ENCODE measurements at regions not wholly inside any gene's neighbourhood (a gene's known extent, or its start where the extent isn't known, plus 50 kb on each side); places are given as distances from the start of the nearest gene placed in this dataset.

DNA sequence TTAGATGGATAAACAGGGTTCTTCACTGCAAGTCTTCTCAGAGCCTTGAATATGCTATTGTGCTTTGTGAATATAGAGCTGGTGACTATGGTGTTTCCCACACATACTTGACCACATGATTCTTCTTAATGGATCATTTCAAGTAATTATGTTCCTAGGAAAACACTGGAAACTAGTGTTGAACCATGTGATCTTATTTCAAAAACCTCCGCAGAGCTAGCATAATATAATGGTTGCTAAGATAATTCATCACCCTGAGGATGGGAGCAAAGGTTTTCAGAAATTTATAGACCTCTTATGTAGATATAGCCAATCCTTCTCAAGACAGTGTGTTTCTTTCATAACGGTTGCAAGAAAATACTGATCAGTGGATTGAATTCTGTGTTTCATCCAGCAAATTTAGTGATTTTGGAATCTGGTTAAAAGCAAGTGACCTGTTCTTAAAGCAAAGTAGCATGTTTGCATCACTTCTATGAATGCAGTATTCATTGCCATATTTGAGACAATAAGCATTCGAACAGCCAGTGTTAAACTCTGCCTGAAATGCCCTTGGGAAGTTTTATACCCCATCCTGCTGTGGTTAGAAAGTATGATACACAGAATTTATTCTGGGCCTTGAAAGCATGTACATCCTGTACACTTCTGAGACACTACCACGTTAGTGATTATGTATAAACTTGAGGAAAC, 341.0 kb upstream of the E2F7 start:
- no peak for DNase-seq
- POLR2A ChIA-PET, result no interaction called here
- H3K27me3 ChIP-seq (ENCODE audit: insufficient read depth), result no peaks in the 10 kb centered on the region

GRCh38 chr12:77402716-77403115, 337.3 kb upstream of the E2F7 start:
- TF ChIP-seq POLR2AphosphoS5 (IDR thresholded peaks at IDR 0.05; ENCODE audit: low read depth, low read length), result peak; percentile 22; the same call in 1 of the 2 replicates
- TF ChIP-seq TEAD4 (IDR thresholded peaks at IDR 0.05; ENCODE audit: borderline replicate concordance, insufficient read depth), result peak; percentile 27; the same call in 1 of the 2 replicates
- no peak for TF ChIP-seq CHD2 (IDR thresholded peaks at IDR 0.05; ENCODE audit: low read length, partially characterized antibody)
- TF ChIP-seq YY1 (IDR thresholded peaks at IDR 0.05; ENCODE audit: low read depth), result no peak
- 0 out of 2 replicates have a peak, but pooled peaks have one; percentile 28 for TF ChIP-seq JUND (IDR thresholded peaks at IDR 0.05)
- TF ChIP-seq TCF12 (IDR thresholded peaks at IDR 0.05), result peak; percentile 28
- TF ChIP-seq RCOR1 (IDR thresholded peaks at IDR 0.05; ENCODE audit: low read length), result no peak
- peak; percentile 84 for TF ChIP-seq NFIC (IDR thresholded peaks at IDR 0.05; ENCODE audit: borderline replicate concordance)
- TF ChIP-seq RFX5 (IDR thresholded peaks at IDR 0.05; ENCODE audit: low read length), result no peak
- TF ChIP-seq, protein P1, sequence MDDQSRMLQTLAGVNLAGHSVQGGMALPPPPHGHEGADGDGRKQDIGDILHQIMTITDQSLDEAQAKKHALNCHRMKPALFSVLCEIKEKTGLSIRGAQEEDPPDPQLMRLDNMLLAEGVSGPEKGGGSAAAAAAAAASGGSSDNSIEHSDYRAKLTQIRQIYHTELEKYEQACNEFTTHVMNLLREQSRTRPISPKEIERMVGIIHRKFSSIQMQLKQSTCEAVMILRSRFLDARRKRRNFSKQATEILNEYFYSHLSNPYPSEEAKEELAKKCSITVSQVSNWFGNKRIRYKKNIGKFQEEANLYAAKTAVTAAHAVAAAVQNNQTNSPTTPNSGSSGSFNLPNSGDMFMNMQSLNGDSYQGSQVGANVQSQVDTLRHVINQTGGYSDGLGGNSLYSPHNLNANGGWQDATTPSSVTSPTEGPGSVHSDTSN (IDR thresholded peaks at IDR 0.05), result peak; percentile 46; the same call in 1 of the 2 replicates
- no peak for TF ChIP-seq RAD21 (IDR thresholded peaks at IDR 0.05; ENCODE audit: low read length)
- TF ChIP-seq GABPA (IDR thresholded peaks at IDR 0.05; ENCODE audit: low read depth), result no peak
- TF ChIP-seq EP300 (IDR thresholded peaks at IDR 0.05; ENCODE audit: borderline replicate concordance in 1 of 2, low read depth in 1 of 2, low read length in 1 of 2), result peak in 1 of 2 experiments; percentile 40; a peak in 1 of 4 replicates
- H3K36me3 ChIP-seq (replicated peaks in 1 of 2; ENCODE audit: control insufficient read depth in 1 of 2, insufficient read depth in 2 of 2, low read length in 1 of 2), result no peaks in the 10 kb centered on the region
- no peaks in the 10 kb centered on the region for H4K20me1 ChIP-seq (ENCODE audit: insufficient read depth)
- peak overlapping the region in 1 of 2 experiments; percentile 69; a peak in 1 of 4 replicates for H3K27ac ChIP-seq (ENCODE audit: low read depth in 2 of 2, low read length in 1 of 2)
- no peak overlapping the region for H3K4me3 ChIP-seq (ENCODE audit: low read depth in 2 of 2, low read length in 1 of 2)
- peaks cover 21% of the 10 kb centered on the region for H3F3A ChIP-seq (replicated peaks; ENCODE audit: insufficient read depth)
- ChIA-PET CTCF (no interaction called here), POLR2A (no interaction called here)
- H2AFZ ChIP-seq (ENCODE audit: low read depth), result no peak overlapping the region
- WGBS (ENCODE audit: low lambda C conversion rate), result 20% methylated on average over 1 of the region's 1 CpG
- H3K4me2 ChIP-seq, result no peak overlapping the region
- no peaks in the 10 kb centered on the region for H3K79me2 ChIP-seq (ENCODE audit: insufficient read depth)
- no peaks in the 10 kb centered on the region for H3K9me3 ChIP-seq
- peaks cover 0 to 10% of the 10 kb centered on the region in 2 experiments; a peak in 1 of 4 replicates for H3K4me1 ChIP-seq (ENCODE audit: control insufficient read depth in 1 of 2, insufficient read depth in 2 of 2, low read depth in 1 of 2, low read length in 1 of 2)
- no peaks in the 10 kb centered on the region for H3K27me3 ChIP-seq (ENCODE audit: insufficient read depth)
- DNase-seq, result no peak
- no peaks in the 10 kb centered on the region for H3K9me2 ChIP-seq
- no peak overlapping the region for H3K9ac ChIP-seq

More for the DNA sequence above, 341.0 kb upstream of the E2F7 start:
- peaks cover 18% of the 10 kb centered on the region for H3F3A ChIP-seq (replicated peaks; ENCODE audit: insufficient read depth)
- 67% methylated on average over 4 of the region's 4 CpGs for WGBS (ENCODE audit: low lambda C conversion rate)
- H3K9ac ChIP-seq, result no peak overlapping the region
- TF ChIP-seq MEF2A (IDR thresholded peaks at IDR 0.05; ENCODE audit: borderline replicate concordance, low read depth), result no peak
- TF ChIP-seq IRF3 (IDR thresholded peaks at IDR 0.05; ENCODE audit: low read depth, low read length), result no peak
- TF ChIP-seq NFIC (IDR thresholded peaks at IDR 0.05; ENCODE audit: borderline replicate concordance), result no peak
- TF ChIP-seq FOXJ3 (CRISPR knock-in tag; IDR thresholded peaks at IDR 0.05), result no peak
- TF ChIP-seq NRF1 (IDR thresholded peaks at IDR 0.05; ENCODE audit: low read depth, low read length), result no peak
- no peak for TF ChIP-seq SIN3A (IDR thresholded peaks at IDR 0.05; ENCODE audit: borderline replicate concordance, low read depth, low read length)
- no peak for TF ChIP-seq RCOR1 (IDR thresholded peaks at IDR 0.05; ENCODE audit: low read length)
- TF ChIP-seq RFX5 (IDR thresholded peaks at IDR 0.05; ENCODE audit: low read length), result no peak
- TF ChIP-seq, protein P2, sequence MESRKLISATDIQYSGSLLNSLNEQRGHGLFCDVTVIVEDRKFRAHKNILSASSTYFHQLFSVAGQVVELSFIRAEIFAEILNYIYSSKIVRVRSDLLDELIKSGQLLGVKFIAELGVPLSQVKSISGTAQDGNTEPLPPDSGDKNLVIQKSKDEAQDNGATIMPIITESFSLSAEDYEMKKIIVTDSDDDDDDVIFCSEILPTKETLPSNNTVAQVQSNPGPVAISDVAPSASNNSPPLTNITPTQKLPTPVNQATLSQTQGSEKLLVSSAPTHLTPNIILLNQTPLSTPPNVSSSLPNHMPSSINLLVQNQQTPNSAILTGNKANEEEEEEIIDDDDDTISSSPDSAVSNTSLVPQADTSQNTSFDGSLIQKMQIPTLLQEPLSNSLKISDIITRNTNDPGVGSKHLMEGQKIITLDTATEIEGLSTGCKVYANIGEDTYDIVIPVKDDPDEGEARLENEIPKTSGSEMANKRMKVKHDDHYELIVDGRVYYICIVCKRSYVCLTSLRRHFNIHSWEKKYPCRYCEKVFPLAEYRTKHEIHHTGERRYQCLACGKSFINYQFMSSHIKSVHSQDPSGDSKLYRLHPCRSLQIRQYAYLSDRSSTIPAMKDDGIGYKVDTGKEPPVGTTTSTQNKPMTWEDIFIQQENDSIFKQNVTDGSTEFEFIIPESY (IDR thresholded peaks at IDR 0.05; ENCODE audit: borderline replicate concordance, low read depth), result no peak
- no peak for TF ChIP-seq JUND (IDR thresholded peaks at IDR 0.05)
- H3K36me3 ChIP-seq (replicated peaks in 1 of 2; ENCODE audit: control insufficient read depth in 1 of 2, insufficient read depth in 2 of 2, low read length in 1 of 2), result peaks cover 0 to 3% of the 10 kb centered on the region in 2 experiments
- peaks cover 0 to 14% of the 10 kb centered on the region in 2 experiments; a peak in 1 of 4 replicates for H3K4me1 ChIP-seq (ENCODE audit: control insufficient read depth in 1 of 2, insufficient read depth in 2 of 2, low read depth in 1 of 2, low read length in 1 of 2)
- H3K9me3 ChIP-seq, result no peaks in the 10 kb centered on the region
- H3K9me2 ChIP-seq, result no peaks in the 10 kb centered on the region
- H3K4me2 ChIP-seq, result no peak overlapping the region
- no peak overlapping the region for H3K4me3 ChIP-seq (ENCODE audit: low read depth in 2 of 2, low read length in 1 of 2)
- no peaks in the 10 kb centered on the region for H3K79me2 ChIP-seq (ENCODE audit: insufficient read depth)
- H4K20me1 ChIP-seq (ENCODE audit: insufficient read depth), result no peaks in the 10 kb centered on the region
- no peak overlapping the region for H2AFZ ChIP-seq (ENCODE audit: low read depth)
- CTCF ChIA-PET, result interaction anchor here (1.2 kb wide), 1 partner anchor 254 kb away, joined by 3 read pairs; no protein-coding TSS in a partner anchor
- H3K27ac ChIP-seq (ENCODE audit: low read depth in 2 of 2, low read length in 1 of 2), result no peak overlapping the region
